Hepatocyte (in vitro differentiated cells): ENCODE measurements at regions not wholly inside any gene's neighbourhood (a gene's known extent, or its start where the extent isn't known, plus 50 kb on each side); places are given as distances from the start of the nearest gene placed in this dataset.
"Not testable (repeated sequence)": the region's sequence is repeated elsewhere in the genome, so short reads cannot be mapped to it uniquely, and the experiment has no call there.

Source experiments
- DNase-seq: peaks from one replicate; pipeline ENCODE4 v3.0.0-alpha.2; 2016; ENCODE audit warnings: low spot score
- H2AFZ ChIP-seq: fragments of 200-600 bp; sonication (generic); 2 replicates; pipeline ENCODE4 v1.6.0; 2016; ENCODE audit warnings: antibody characterized with exemption, mild to moderate bottlenecking
- H3K27ac ChIP-seq: fragments of 200-600 bp; sonication (generic); 2 replicates; pipeline ENCODE4 v1.5.1; 2016; ENCODE audit warnings: mild to moderate bottlenecking
- H3K27me3 ChIP-seq: fragments of 200-600 bp; sonication (generic); 2 replicates; pipeline ENCODE4 v1.6.1; 2016
- H3K36me3 ChIP-seq: fragments of 200-600 bp; sonication (generic); replicated peaks from 2 replicates; pipeline ENCODE4 v1.5.1; 2016; ENCODE audit warnings: low read depth; ENCODE audit not compliant: insufficient read depth
- H3K4me1 ChIP-seq: fragments of 200-600 bp; sonication (generic); 2 replicates; pipeline ENCODE4 v1.5.1; 2016; ENCODE audit warnings: mild to moderate bottlenecking, moderate library complexity; ENCODE audit not compliant: insufficient read depth
- H3K4me2 ChIP-seq: fragments of 200-600 bp; sonication (generic); 2 replicates; pipeline ENCODE4 v1.6.0; 2016
- H3K4me3 ChIP-seq: fragments of 200-600 bp; sonication (generic); 2 replicates; pipeline ENCODE4 v1.5.1; 2016; ENCODE audit warnings: mild to moderate bottlenecking
- H3K79me2 ChIP-seq: fragments of 200-600 bp; sonication (generic); 2 replicates; pipeline ENCODE4 v1.6.0; 2017; ENCODE audit warnings: mild to moderate bottlenecking
- H3K9me2 ChIP-seq: fragments of 200-600 bp; sonication (generic); replicated peaks from 2 replicates; pipeline ENCODE4 v1.6.0; 2017; ENCODE audit warnings: mild to moderate bottlenecking; ENCODE audit not compliant: insufficient read depth
- H3K9me3 ChIP-seq: fragments of 200-600 bp; sonication (generic); 2 replicates; pipeline ENCODE4 v1.5.1; 2016; ENCODE audit warnings: low read depth, mild to moderate bottlenecking
- H4K20me1 ChIP-seq: fragments of 200-600 bp; sonication (generic); 2 replicates; pipeline ENCODE4 v1.6.0; 2016; ENCODE audit warnings: mild to moderate bottlenecking; ENCODE audit not compliant: insufficient read depth, poor library complexity, severe bottlenecking
- EZH2 ChIP-seq: fragments of 200-600 bp; sonication (generic); IDR thresholded peaks from 2 replicates; pipeline ENCODE4 v1.6.1; 2016; ENCODE audit warnings: antibody characterized with exemption, mild to moderate bottlenecking, borderline replicate concordance
- EZH2phosphoT487 ChIP-seq: fragments of 200-600 bp; sonication (generic); IDR thresholded peaks from one replicate; pipeline ENCODE4 v1.6.1; 2018; ENCODE audit warnings: antibody characterized with exemption, mild to moderate bottlenecking, low read depth, moderate library complexity; ENCODE audit not compliant: unreplicated experiment, severe bottlenecking
- WGBS: methylation state at CpG from one replicate; pipeline ENCODE4 v1.1.6; 2016; ENCODE audit warnings: low lambda C conversion rate; ENCODE audit errors: missing lambda C conversion rate; 5-methylcytosine and 5-hydroxymethylcytosine counted together
- TF ChIP-seq, protein P1 (sequence below): fragments of 200-600 bp; sonication (generic); IDR thresholded peaks from 2 replicates; pipeline ENCODE4 v1.5.1; 2016; ENCODE audit warnings: antibody characterized with exemption, mild to moderate bottlenecking; ENCODE audit not compliant: poor library complexity

DNA sequence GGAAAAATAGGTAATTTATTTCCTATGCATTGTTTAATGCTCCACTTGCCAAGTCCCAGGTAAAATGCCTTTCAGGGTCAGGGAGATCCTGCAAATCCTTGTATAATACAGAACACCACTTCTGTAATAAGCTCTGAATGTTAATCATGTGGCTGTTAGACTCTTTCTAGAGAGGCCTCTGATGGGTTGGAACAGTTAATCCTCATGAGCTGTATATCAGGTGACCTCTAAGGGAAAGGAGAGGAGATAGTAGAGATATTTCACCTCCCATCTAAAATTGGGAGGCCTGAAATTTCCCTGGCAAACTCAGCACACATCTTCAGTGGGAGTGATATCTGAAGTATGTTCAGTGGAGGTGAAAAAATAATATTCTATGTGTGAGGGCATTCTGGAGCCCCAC, 210.6 kb upstream of the WDFY3 start:
- TF ChIP-seq EZH2 (no peak), EZH2phosphoT487 (no peak)
- TF ChIP-seq, protein P1, sequence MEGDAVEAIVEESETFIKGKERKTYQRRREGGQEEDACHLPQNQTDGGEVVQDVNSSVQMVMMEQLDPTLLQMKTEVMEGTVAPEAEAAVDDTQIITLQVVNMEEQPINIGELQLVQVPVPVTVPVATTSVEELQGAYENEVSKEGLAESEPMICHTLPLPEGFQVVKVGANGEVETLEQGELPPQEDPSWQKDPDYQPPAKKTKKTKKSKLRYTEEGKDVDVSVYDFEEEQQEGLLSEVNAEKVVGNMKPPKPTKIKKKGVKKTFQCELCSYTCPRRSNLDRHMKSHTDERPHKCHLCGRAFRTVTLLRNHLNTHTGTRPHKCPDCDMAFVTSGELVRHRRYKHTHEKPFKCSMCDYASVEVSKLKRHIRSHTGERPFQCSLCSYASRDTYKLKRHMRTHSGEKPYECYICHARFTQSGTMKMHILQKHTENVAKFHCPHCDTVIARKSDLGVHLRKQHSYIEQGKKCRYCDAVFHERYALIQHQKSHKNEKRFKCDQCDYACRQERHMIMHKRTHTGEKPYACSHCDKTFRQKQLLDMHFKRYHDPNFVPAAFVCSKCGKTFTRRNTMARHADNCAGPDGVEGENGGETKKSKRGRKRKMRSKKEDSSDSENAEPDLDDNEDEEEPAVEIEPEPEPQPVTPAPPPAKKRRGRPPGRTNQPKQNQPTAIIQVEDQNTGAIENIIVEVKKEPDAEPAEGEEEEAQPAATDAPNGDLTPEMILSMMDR = no peak
- peak overlapping the region; percentile 13 for H3K4me2 ChIP-seq
- H3K9me3 ChIP-seq = peaks cover 5% of the 10 kb centered on the region
- no peaks in the 10 kb centered on the region for H4K20me1 ChIP-seq
- no peaks in the 10 kb centered on the region for H3K9me2 ChIP-seq
- no peak overlapping the region for H2AFZ ChIP-seq
- H3K27me3 ChIP-seq = no peaks in the 10 kb centered on the region
- H3K4me1 ChIP-seq = no peaks in the 10 kb centered on the region
- peak; percentile 12 for DNase-seq
- H3K4me3 ChIP-seq = no peak overlapping the region
- no peaks in the 10 kb centered on the region for H3K79me2 ChIP-seq
- H3K27ac ChIP-seq = peak overlapping the region; percentile 45
- no peaks in the 10 kb centered on the region for H3K36me3 ChIP-seq

DNA sequence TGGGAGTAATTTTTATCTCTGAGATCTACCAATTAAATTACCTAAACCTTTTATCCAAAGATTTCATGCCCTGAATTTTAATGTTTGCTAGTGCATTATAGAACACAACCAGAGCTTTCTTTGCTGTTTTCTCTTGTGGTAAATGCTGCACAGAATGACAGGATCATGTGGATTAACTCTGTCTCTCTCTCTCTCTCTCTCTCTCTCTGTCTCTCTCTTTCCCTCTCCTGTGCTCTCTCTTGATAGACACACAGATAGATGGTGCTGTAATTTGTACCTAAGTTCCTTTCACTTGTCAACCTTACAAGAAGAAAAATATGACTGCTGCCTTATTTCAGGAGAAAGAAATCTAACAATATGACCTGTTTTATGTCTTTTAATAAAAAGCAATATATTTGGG, 211.2 kb upstream of the WDFY3 start:
- Histone ChIP-seq H2AFZ (no peak overlapping the region), H3K4me3 (no peak overlapping the region), H3K4me2 (peak overlapping the region; percentile 13), H3K9me2 (no peaks in the 10 kb centered on the region), H3K4me1 (no peaks in the 10 kb centered on the region), H4K20me1 (no peaks in the 10 kb centered on the region), H3K79me2 (no peaks in the 10 kb centered on the region), H3K36me3 (no peaks in the 10 kb centered on the region), H3K9me3 (peaks cover 5% of the 10 kb centered on the region), H3K27me3 (no peaks in the 10 kb centered on the region), H3K27ac (peak overlapping the region; percentile 45)
- no peak for DNase-seq
- TF ChIP-seq EZH2 = no peak
- TF ChIP-seq, protein P1 = no peak
- no peak for TF ChIP-seq EZH2phosphoT487

DNA sequence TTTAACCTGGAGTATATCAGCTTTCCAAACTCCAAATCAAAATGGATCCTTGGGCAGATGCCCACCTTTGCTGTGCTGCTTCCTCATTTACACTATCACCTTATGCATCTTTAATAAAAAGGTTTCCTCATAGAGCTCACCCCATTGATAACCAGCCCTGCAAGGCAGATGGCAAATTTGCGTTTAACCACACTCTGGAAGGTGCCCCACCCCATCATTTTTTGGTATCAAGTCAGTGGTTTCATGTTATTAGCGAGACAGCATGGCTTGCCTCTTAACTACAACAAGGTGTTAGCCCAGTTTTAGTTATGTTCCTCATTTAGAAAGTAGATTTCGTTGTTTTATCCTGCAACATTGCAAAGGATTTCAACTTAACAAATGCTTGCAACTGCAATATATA, 214.0 kb upstream of the WDFY3 start:
- Histone ChIP-seq H3K27ac (no peak overlapping the region), H3K4me1 (no peaks in the 10 kb centered on the region), H3K4me2 (no peak overlapping the region), H4K20me1 (no peaks in the 10 kb centered on the region), H3K9me2 (no peaks in the 10 kb centered on the region), H3K27me3 (no peaks in the 10 kb centered on the region), H3K79me2 (no peaks in the 10 kb centered on the region), H3K4me3 (no peak overlapping the region), H3K9me3 (no peaks in the 10 kb centered on the region), H3K36me3 (no peaks in the 10 kb centered on the region), H2AFZ (no peak overlapping the region)
- DNase-seq = no peak
- TF ChIP-seq EZH2 = no peak
- TF ChIP-seq EZH2phosphoT487 = no peak
- TF ChIP-seq, protein P1 = no peak
- WGBS = 86% methylated on average over 3 of the region's 3 CpGs

DNA sequence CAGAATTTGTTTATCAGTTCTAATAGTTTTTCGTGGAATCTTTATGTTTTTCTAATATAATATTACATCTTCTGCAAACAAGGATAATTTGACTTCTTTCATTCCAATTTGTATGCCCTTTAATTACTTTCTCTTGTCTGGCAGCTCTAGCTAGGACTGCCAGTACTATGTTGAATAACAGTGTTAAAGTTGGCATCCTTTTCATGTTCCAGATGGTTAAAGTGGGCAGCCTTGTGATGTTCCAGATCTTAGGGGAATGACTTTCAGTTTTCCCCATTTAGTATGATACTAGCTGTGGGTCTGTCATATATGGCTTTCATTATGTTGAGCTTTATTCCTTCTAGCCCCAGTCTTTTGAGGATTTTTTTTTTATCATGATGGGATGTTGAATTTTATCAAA, 220.6 kb upstream of the WDFY3 start:
- DNase-seq = no peak
- Histone ChIP-seq H3K4me2 (no peak overlapping the region), H3K4me3 (no peak overlapping the region), H3K27ac (no peak overlapping the region), H4K20me1 (no peaks in the 10 kb centered on the region), H3K4me1 (no peaks in the 10 kb centered on the region), H3K79me2 (no peaks in the 10 kb centered on the region), H3K36me3 (no peaks in the 10 kb centered on the region), H2AFZ (no peak overlapping the region), H3K9me2 (no peaks in the 10 kb centered on the region), H3K27me3 (no peaks in the 10 kb centered on the region), H3K9me3 (no peaks in the 10 kb centered on the region)
- no peak for TF ChIP-seq EZH2phosphoT487
- no peak for TF ChIP-seq EZH2
- TF ChIP-seq, protein P1 = no peak
- 79% methylated on average over 1 of the region's 1 CpG for WGBS

DNA sequence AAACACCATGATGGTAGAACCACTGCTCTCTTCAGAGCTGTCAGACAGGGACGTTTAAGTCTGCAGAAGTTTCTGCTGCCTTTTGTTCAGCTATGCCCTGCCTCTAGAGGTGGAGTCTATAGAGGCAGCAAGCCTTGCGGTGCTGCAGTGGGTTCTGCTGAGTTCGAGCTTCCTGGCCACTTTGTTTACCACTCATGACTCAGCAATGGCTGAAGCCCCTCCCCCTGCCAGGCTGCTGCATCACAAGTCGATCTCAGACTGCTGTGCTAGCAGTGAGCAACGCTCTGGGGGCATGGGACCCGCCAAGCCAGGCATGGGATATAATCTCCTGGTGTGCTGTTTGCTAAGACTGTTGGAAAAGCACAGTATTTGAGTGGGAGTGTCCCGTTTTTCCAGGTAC, 229.5 kb upstream of the WDFY3 start:
- H3K4me3 ChIP-seq, DNase-seq, H3K9me3 ChIP-seq, H2AFZ ChIP-seq, H3K36me3 ChIP-seq, H3K27me3 ChIP-seq, H4K20me1 ChIP-seq, H3K79me2 ChIP-seq, H3K4me2 ChIP-seq, H3K27ac ChIP-seq, H3K4me1 ChIP-seq, H3K9me2 ChIP-seq: not testable (repeated sequence)
- 83% methylated on average over 7 of the region's 7 CpGs for WGBS
